GM12878 (cell line): ENCODE measurements at regions not wholly inside any gene's neighbourhood (a gene's known extent, or its start where the extent isn't known, plus 50 kb on each side); places are given as distances from the start of the nearest gene placed in this dataset.

Experiments used
- ATAC-seq: fragments of 200-7000 bp; cut with Tn5 transposase; 3 replicates; pipeline ENCODE4 v1.9.1; 2020; ENCODE audit warnings: mild to moderate bottlenecking, moderate library complexity
- BruUV-seq: library from RNA; stranded (reverse); fragments of 400-500 nt; replicated peaks from 2 replicates; lab custom pipeline; 2021; lab: Mats Ljungman, UMichigan
- CTCF ChIA-PET: fragments of 300-600 bp; sonication (Branson Sonifier 250); formaldehyde crosslinking; extraction: SDS; loops from one replicate; lab custom pipeline; 2021; ENCODE audit warnings: inconsistent platforms; lab: Yijun Ruan, JAX
- POLR2A ChIA-PET: fragments of 350-600 bp; formaldehyde crosslinking; extraction: SDS; loops from one replicate; lab custom pipeline; 2021; ENCODE audit warnings: inconsistent platforms; lab: Charles Lee
- RAD21 ChIA-PET: fragments of 300-600 bp; sonication (Branson Sonifier 250); formaldehyde crosslinking; loops from one replicate; lab custom pipeline; 2023; ENCODE audit warnings: antibody characterized with exemption; ENCODE audit not compliant: unreplicated experiment; lab: Charles Lee
- SMC1A ChIA-PET: fragments of 300-600 bp; sonication (Branson Sonifier 250); formaldehyde crosslinking; loops from one replicate; lab custom pipeline; 2023; ENCODE audit not compliant: unreplicated experiment, uncharacterized antibody; lab: Charles Lee
- DNase-seq: peaks from one replicate; pipeline ENCODE4 v3.0.0-alpha.2; 2011; ENCODE audit warnings: low read depth, low spot score
- FAIRE-seq: peaks from 3 replicates; lab custom pipeline; 2011; peaks lifted over from hg19 to GRCh38; lab: Jason Lieb, UNC
- H2AFZ ChIP-seq: 2 replicates; pipeline ENCODE4 v1.6.0; 2011; ENCODE audit warnings: low read depth, low read length, control low read depth; ENCODE audit not compliant: control insufficient read depth
- H3K27ac ChIP-seq: 2 replicates; pipeline ENCODE4 v1.5.1; 2011; ENCODE audit warnings: control low read depth; ENCODE audit not compliant: control insufficient read depth, insufficient read depth
- H3K27me3 ChIP-seq, 2 experiments: replicated peaks in 1 of 2; 2 replicates each; pipeline versions ENCODE4 v1.6.0 to v1.6.1; 2011; ENCODE audit warnings: low read length in 1 of 2; ENCODE audit not compliant: control insufficient read depth in 2 of 2, insufficient read depth in 2 of 2
- H3K36me3 ChIP-seq, 2 experiments: 2 replicates each; pipeline ENCODE4 v1.5.1; 2011; ENCODE audit warnings: low read length in 1 of 2; ENCODE audit not compliant: control insufficient read depth in 2 of 2, insufficient read depth in 2 of 2
- H3K4me1 ChIP-seq: 2 replicates; pipeline ENCODE4 v1.6.1; 2011; ENCODE audit warnings: mild to moderate bottlenecking, low read length, moderate library complexity, mixed read lengths; ENCODE audit not compliant: control insufficient read depth, insufficient read depth
- H3K4me2 ChIP-seq: 2 replicates; pipeline ENCODE4 v1.6.0; 2011; ENCODE audit warnings: control low read depth; ENCODE audit not compliant: control insufficient read depth, insufficient read depth
- H3K4me3 ChIP-seq: fragments of 200-600 bp; sonication (generic); 2 replicates; pipeline ENCODE4 v1.5.1; 2016
- H3K79me2 ChIP-seq: 2 replicates; pipeline ENCODE4 v1.6.0; 2011; ENCODE audit warnings: low read length; ENCODE audit not compliant: control insufficient read depth, insufficient read depth
- H3K9ac ChIP-seq: 2 replicates; pipeline ENCODE4 v1.8.0; 2011; ENCODE audit warnings: low read length, control low read depth, mixed read lengths; ENCODE audit not compliant: control insufficient read depth, insufficient read depth
- H3K9me3 ChIP-seq: replicated peaks from 3 replicates; pipeline ENCODE4 v1.5.1; 2011; ENCODE audit warnings: mild to moderate bottlenecking, low read length; ENCODE audit not compliant: control insufficient read depth, insufficient read depth
- H4K20me1 ChIP-seq: 2 replicates; pipeline ENCODE4 v1.6.0; 2011; ENCODE audit not compliant: control insufficient read depth, insufficient read depth
- BCL3 ChIP-seq: IDR thresholded peaks from 2 replicates; pipeline ENCODE4 v1.6.1; 2011; ENCODE audit warnings: borderline replicate concordance, low read depth, mild to moderate bottlenecking, moderate library complexity, low read length; ENCODE audit not compliant: insufficient read depth, poor library complexity, severe bottlenecking
- IRF5 ChIP-seq: fragments of 450-650 bp; IDR thresholded peaks from 2 replicates; pipeline ENCODE4 v1.6.1; 2017; ENCODE audit warnings: borderline replicate concordance
- JUNB ChIP-seq: IDR thresholded peaks from 2 replicates; pipeline ENCODE4 v1.6.1; 2016; ENCODE audit warnings: antibody characterized with exemption, mild to moderate bottlenecking
- MEF2A ChIP-seq: IDR thresholded peaks from 2 replicates; pipeline ENCODE4 v1.6.1; 2011; ENCODE audit warnings: low read depth, mild to moderate bottlenecking, low read length, moderate library complexity; ENCODE audit not compliant: insufficient read depth
- NRF1 ChIP-seq: conservative IDR thresholded peaks from 2 replicates; pipeline ENCODE4 v1.6.1; 2011; ENCODE audit warnings: mild to moderate bottlenecking, low read depth, low read length, improper control_type of control experiment
- PBX3 ChIP-seq: IDR thresholded peaks from 2 replicates; pipeline ENCODE4 v1.6.1; 2011; ENCODE audit warnings: mild to moderate bottlenecking, low read depth, low read length, moderate library complexity; ENCODE audit not compliant: insufficient replicate concordance
- WGBS: methylation state at CpG from one replicate; pipeline ENCODE4 v1.1.6; 2016; ENCODE audit warnings: low lambda C conversion rate; ENCODE audit not compliant: insufficient replicate concordance, insufficient coverage; ENCODE audit errors: missing lambda C conversion rate; 5-methylcytosine and 5-hydroxymethylcytosine counted together
- in situ Hi-C: fragments of 300-500 bp; cut with MboI; formaldehyde crosslinking; loops from 9 replicates; pipeline ENCODE4 v1.14.3; 2018; ENCODE audit warnings: mixed read lengths
- intact Hi-C: fragments of 100-400 bp; cut with micrococcal nuclease; formaldehyde crosslinking; loops from one replicate; pipeline ENCODE4 v1.14.2; 2022; ENCODE audit not compliant: unreplicated experiment

- ChIA-PET CTCF (interaction anchor here (0.6 kb wide), 1 partner anchor 1188 kb away, joined by 3 read pairs; no protein-coding TSS in a partner anchor), RAD21 (no interaction called here), POLR2A (no interaction called here), SMC1A (no interaction called here)
- H2AFZ ChIP-seq = no peak overlapping the region
- H3K4me3 ChIP-seq = no peak overlapping the region
- intact Hi-C loops (no loop called here), in situ Hi-C loops (no loop called here)
- H3K27ac ChIP-seq = no peak overlapping the region
- H3K4me2 ChIP-seq = no peak overlapping the region
- H3K9ac ChIP-seq = no peak overlapping the region
- no peak for FAIRE-seq
- H3K27me3 ChIP-seq = no peaks in the 10 kb centered on the region
- H3K4me1 ChIP-seq = no peaks in the 10 kb centered on the region
- ATAC-seq = no peak
- H3K79me2 ChIP-seq = no peaks in the 10 kb centered on the region
- 11% methylated on average over 4 of the region's 4 CpGs for WGBS
- no peaks in the 10 kb centered on the region for H3K36me3 ChIP-seq
- H4K20me1 ChIP-seq = no peaks in the 10 kb centered on the region
- TF ChIP-seq PBX3 (no peak), IRF5 (no peak), BCL3 (no peak), JUNB (no peak), MEF2A (no peak), NRF1 (no peak)
- TF ChIP-seq, all 136 proteins: peak for 0
- BruUV-seq = no TSS peak
- H3K9me3 ChIP-seq = no peaks in the 10 kb centered on the region; the same call in 2 of the 3 replicates
- DNase-seq = no peak
Observed at GRCh38 chr4:188949596-188949995, 810.4 kb downstream of the TRIML1 start.
